NOMO-1 (cell line): ENCODE measurements at regions not wholly inside any gene's neighbourhood (a gene's known extent, or its start where the extent isn't known, plus 50 kb on each side); places are given as distances from the start of the nearest gene placed in this dataset.
"Not testable (repeated sequence)": the region's sequence is repeated elsewhere in the genome, so short reads cannot be mapped to it uniquely, and the experiment has no call there.

ENCODE experiments used
- DNase-seq, 2 experiments: peaks; one replicate each; lab custom pipeline; 2025; ENCODE audit not compliant: unreplicated experiment in 2 of 2; lab: John Stamatoyannopoulos, UW

DNA sequence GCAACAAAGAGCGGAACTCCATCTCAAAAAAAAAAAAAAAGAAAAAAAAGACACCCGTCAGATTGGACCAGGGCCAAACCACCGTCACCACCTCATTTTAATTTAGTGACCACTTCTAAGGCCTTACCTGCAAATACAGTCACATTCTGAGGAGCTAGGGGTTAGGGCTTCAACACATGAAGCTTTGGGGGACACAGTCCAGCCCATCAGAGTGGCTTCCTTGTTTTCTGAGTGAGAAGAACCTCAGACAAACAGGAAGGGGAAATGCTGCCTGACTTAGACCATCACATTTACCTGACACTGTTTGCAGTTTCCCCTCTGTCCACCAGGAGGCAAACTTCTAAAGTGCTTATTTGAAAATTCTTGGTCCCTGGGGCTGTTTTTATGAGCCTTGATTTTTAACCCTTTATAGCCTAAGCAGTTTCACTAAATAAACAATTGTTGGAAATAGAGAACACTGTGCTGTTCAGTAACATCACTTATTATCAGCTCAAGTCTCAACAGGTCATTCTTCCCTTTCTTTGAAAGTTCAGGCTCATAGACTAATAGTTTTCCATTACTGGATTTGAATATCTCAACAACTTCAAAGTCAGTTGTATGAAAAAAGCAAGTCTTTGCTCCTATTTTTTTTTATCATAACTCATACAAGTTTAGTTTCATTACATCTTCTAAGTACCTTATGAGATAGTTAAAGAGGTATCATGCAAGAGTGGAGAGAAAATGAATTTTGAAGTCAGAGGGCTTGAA is 74.9 kb upstream of the WASF3 start:
- peak; percentile 24 to 71 for DNase-seq

- DNase-seq: no peak
These were observed 73.9 kb upstream of the WASF3 start for GRCh38 chr13:26483546-26483945.

- DNase-seq: no peak
These were observed 73.3 kb upstream of the WASF3 start for GRCh38 chr13:26484196-26484595.

GRCh38 chr13:26485288-26485687 is 72.2 kb upstream of the WASF3 start:
- no peak for DNase-seq

- DNase-seq: no peak
These were observed 71.7 kb upstream of the WASF3 start for GRCh38 chr13:26485786-26486185.

GRCh38 chr13:26486550-26486949 is 70.9 kb upstream of the WASF3 start:
- DNase-seq: no peak

DNA sequence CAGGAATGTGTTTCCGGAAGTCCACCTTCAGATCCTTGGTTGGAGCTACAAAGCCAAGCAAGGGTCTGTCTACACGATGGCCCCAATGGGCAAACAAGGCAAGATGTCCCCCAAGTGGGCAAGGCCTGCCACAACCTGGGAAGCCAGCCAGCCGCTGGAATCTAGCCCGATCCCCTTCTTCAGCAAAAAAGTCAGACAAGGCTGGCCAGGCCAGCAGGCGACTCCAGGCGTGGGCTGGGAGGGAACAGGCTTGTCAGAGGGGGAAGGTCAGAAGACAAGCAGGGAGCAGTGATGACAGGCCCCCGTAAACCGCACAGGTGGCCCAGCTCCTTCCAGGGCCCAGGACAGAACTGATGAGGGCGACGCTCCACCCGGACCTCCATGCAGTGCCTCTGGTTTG is 69.7 kb upstream of the WASF3 start:
- no peak for DNase-seq

GRCh38 chr13:26488236-26489003 is 69.1 kb upstream of the WASF3 start:
- no peak for DNase-seq

DNA sequence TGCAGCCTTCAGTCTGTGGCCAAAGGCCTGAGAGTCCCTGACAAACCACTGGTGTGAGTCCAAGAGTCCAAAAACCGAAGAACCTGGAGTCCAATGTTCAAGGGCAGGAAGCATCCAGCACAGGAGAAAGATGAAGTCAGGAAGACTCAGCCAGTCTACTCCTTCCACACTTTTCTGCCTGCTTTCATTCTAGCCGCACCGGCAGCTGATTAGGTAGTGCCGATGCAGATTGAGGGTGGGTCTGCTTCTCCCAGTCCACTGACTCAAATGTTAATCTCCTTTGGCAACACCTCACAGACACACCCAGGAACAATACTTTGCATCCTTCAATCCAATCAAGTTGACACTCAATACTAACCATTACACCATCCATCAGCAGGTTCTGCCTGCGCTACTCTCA is 65.2 kb upstream of the WASF3 start:
- DNase-seq: not testable (repeated sequence)

DNA sequence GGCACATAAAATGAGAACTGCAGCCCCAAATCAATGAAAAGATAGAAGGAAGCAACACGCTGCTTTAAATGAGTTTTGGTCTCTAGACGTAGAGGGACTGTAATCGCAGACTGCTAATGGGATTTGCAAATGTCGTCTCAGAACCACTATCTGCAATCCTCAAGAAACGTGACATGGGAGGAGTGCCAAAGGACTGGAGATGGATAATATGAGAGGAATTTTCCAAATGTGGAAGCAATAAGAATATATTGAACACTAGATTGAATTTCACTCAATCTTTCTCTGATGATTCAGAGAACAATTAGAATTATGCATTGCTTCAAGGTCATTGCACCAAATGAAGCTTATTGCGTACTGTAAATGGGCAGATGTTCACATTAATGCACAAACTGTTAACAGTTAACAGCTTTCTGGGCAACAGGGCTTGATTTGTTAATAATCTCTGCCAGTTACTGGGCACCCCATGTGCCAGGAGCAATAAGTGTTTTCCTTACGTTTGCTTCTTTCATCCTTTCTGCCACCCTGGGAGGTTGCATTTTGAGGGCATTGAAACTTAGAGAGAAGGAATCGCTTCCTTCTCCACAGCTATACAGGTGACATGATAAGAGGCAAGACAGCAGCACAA is 62.8 kb upstream of the WASF3 start:
- no peak for DNase-seq

DNA sequence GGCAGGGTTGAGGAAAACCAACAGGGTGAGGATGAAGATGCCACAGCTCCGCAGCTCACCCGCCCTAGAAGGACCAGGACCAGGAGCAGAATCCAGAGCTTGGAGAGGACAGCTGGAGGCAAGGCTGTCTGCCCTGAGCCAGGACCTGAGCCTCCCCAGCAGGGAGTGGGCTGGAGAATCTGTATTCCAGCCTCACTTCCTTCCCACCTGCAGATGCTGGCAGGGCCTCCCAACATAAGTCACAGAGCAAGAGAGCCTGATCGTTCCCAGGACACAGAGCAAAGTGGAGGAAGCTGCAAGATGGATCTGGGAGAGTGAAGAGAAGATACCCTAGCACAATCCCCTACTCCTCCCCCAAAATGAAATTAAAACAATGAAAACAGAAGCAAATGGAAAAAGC is 61.7 kb upstream of the WASF3 start:
- DNase-seq: no peak

DNA sequence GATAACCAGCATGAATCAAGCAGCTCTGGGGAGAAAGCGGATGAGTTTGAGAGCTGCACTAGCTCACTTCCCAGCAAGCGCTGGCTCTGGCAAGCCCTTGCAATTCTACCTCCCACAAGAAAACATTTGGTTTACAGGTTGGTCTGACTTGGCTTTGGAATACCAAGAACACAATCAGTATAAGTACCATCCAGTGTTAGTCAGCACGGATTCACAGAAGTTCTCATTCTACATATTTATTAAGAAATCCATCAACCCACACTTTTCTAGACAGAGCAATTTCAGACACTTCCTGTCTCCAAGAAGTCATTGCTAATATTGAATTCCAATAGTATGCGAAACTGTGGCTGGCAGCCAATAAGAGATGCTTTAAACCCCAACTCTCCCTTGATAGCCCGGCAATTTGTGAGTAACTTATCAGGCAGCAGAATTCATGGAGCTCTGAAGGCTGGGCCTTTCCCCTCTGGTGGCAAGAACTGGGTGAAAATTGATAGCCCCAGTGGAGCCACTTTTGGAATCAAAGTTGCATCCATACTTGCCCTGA is 59.4 kb upstream of the WASF3 start:
- no peak for DNase-seq

DNA sequence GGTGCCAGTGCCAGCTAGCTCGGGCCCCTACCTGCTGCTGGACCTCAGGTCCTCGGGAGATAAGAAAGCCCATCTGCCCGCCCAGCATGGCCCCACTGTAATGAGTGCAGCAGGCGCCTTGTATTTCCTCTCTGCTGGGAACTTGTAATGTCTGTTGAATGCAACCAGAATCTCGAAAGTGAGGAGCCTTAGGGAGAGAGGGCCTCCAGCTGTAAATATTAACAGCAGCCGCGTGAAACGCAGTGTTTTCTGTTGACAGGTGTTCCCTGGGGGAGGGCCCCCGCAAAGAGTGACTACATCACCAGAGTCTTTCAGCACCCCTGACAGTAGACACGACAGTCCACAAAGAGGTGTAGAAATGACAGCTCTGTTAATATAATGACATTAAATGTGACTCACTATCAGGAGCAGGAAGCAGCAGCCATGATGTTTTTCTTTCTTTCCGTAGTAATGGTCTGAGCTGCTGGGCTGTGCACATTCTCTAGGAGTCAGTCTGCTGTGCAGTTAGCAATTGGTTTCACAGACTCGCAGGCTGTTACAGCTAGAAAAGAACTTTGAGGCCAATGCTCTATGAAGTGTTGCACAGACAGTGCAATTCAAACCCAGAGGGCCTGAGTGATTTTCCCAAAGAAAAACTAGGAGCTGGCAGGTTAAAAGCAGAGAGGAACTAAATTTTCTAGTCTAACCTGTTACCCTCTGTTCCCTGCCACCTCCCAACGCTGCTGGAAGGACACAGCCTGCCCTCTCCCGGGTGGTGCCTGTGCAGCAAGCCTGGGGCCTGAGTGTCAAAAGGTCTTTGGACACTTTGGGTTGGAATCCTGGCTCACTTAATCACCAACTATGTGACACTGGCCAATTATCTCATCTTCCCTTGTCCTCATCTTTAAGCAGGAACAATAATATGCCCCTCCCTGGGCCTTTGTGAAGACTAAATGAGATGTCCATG is 58.6 kb upstream of the WASF3 start:
- DNase-seq: no peak

GRCh38 chr13:26500618-26501320 is 56.7 kb upstream of the WASF3 start:
- no peak for DNase-seq

GRCh38 chr13:26501641-26502040 is 55.8 kb upstream of the WASF3 start:
- no peak for DNase-seq

DNA sequence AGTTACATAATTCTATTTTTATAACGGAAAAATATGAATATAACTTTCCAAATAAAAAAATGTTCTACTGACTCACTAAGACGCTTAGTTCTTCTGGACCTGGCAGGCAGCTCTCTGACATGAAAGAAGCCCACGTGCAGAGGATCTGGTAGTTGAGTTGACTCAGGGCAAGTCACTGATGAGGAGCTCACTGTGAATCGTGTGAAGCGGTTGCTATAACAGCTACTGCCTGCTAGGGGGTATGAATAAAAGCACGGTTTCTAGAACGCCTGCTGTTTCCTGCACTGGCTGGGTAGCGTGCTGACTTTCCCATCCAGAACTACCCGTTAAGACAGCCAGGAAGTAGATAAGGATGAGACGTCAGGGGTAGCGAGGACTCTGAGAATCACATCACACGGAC is 54.7 kb upstream of the WASF3 start:
- no peak for DNase-seq

DNA sequence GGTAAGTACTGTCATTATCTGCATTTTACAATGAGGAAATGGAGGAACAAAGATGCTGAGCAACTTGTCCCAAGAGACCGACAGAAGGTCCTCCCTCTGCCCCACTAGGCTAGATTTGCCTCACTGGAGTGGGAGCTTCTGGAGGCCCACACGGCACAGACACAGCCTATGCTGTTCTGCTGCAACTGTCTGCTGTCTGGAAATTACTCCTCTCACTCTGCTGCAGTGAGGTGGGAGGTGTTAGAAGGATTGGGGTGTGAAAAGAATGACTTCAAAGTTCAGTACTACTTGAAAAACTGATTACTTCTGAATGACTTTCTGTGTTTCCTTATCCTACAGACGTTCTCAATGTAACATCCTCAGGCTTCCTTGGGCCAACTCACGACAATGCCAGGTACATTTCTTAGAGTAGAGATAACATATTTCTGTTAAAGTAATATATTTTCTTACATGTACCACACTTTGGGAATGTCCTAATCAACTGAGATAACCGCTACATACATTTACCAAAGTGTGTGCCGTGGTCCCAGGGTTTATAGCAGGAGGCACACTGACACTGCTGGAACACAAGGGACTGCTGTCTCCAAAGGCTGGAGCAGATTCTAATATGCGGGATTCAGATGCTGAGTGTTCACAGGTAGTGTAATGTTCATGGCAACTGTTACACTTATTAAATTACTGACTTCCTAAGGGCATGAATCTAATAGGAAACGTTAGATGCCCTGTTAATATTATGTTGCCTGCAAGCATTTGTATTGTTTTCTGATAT is 53.5 kb upstream of the WASF3 start:
- DNase-seq: no peak
